CD4-positive, CD25-positive, alpha-beta regulatory T cell (primary cell): ENCODE measurements at regions not wholly inside any gene's neighbourhood (a gene's known extent, or its start where the extent isn't known, plus 50 kb on each side); places are given as distances from the start of the nearest gene placed in this dataset.
A peak's percentile ranks its signal among the peaks of the same experiment; 100 is the strongest.

Experiments
- ATAC-seq, 2 donors: fragments of 150-1000 bp; cut with Tn5 transposase; one replicate each; pipeline ENCODE4 v1.10.0; 2021; ENCODE audit warnings: low read depth in 2 of 2, moderate number of reproducible peaks in 2 of 2, moderate library complexity in 1 of 2
- DNase-seq, 3 donors: peaks; one replicate each; pipeline versions ENCODE4 v3.0.0 to v3.0.0-alpha.2; 2012 to 2022; ENCODE audit warnings: mixed read lengths in 1 of 3
- H3K27ac ChIP-seq: one replicate; pipeline ENCODE4 v1.7.0; 2013; ENCODE audit warnings: mild to moderate bottlenecking, low read length; ENCODE audit not compliant: insufficient read depth, poor library complexity, severe bottlenecking
- H3K27me3 ChIP-seq: one replicate; pipeline ENCODE4 v1.7.0; 2013; ENCODE audit warnings: low read length; ENCODE audit not compliant: control insufficient read depth, insufficient read depth
- H3K36me3 ChIP-seq: one replicate; pipeline ENCODE4 v1.7.0; 2013; ENCODE audit warnings: mild to moderate bottlenecking, low read length, moderate library complexity; ENCODE audit not compliant: control insufficient read depth, insufficient read depth
- H3K4me1 ChIP-seq: 2 replicates; pipeline ENCODE4 v1.7.0; 2013; ENCODE audit warnings: mild to moderate bottlenecking, low read length; ENCODE audit not compliant: insufficient read depth, control insufficient read depth, poor library complexity, severe bottlenecking
- H3K4me3 ChIP-seq: one replicate; pipeline ENCODE4 v1.7.0; 2013; ENCODE audit warnings: low read depth, mild to moderate bottlenecking, low read length, moderate library complexity
- H3K9me3 ChIP-seq, 2 experiments: 1 replicate in 1 of 2; 2 replicates in 1 of 2; pipeline ENCODE4 v1.7.0; 2013; ENCODE audit warnings: low read length in 2 of 2, mild to moderate bottlenecking in 1 of 2, moderate library complexity in 1 of 2; ENCODE audit not compliant: control insufficient read depth in 2 of 2
- H3K27ac Mint-ChIP-seq, 3 donors: one replicate each; pipeline ENCODE4 v1.8.0; 2020 to 2022; ENCODE audit warnings: mild to moderate bottlenecking in 3 of 3, mixed read lengths in 3 of 3, moderate library complexity in 2 of 3
- H3K27me3 Mint-ChIP-seq: one replicate; pipeline ENCODE4 v1.8.0; 2022; ENCODE audit warnings: mild to moderate bottlenecking, mixed read lengths
- H3K36me3 Mint-ChIP-seq: one replicate; pipeline ENCODE4 v1.8.0; 2020; ENCODE audit warnings: mixed read lengths
- H3K4me1 Mint-ChIP-seq, 4 donors: one replicate each; pipeline ENCODE4 v1.8.0; 2020 to 2022; ENCODE audit warnings: mixed read lengths in 4 of 4, mild to moderate bottlenecking in 1 of 4
- H3K4me3 Mint-ChIP-seq, 4 donors: one replicate each; pipeline ENCODE4 v1.8.0; 2020 to 2022; ENCODE audit warnings: mild to moderate bottlenecking in 4 of 4, mixed read lengths in 4 of 4, moderate library complexity in 3 of 4
- H3K9me3 Mint-ChIP-seq, 7 donors: one replicate each; pipeline ENCODE4 v1.8.0; 2020 to 2022; ENCODE audit warnings: mixed read lengths in 7 of 7, mild to moderate bottlenecking in 3 of 7, moderate library complexity in 2 of 7

DNA sequence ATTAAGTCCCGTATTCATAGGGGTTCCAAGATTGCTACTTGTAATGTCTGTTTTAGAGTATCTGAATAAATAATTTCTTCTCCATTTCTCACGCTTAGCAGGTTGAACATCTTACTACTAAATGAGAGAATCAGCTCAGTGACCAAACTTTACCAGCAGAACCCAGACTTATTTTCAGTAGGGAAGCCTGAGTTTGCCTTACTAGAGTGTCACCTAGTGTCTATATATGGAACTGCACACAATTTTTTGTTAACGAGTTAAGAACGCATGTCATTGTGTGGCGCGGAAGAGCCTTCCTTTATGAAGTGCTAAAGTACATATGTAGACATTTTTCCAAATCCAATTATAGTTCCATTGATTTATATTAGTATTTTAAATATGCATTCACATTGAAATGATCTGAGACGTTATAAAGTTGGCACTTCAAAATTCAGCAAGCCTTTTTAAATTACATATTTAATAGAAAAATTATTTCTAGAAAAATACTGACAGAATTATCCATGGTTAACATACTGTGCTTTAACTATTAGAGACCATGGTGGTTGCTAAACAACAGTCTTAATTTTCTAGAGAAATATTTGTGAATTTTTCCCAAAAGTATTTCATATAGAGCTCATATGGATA is 88.3 kb downstream of the RPS29 start:
- H3K36me3 ChIP-seq: no peaks in the 10 kb centered on the region
- Mint-ChIP-seq H3K27ac (no peak overlapping the region), H3K36me3 (no peaks in the 10 kb centered on the region), H3K4me3 (no peak overlapping the region), H3K9me3 (no peaks in the 10 kb centered on the region), H3K27me3 (peaks cover 21% of the 10 kb centered on the region), H3K4me1 (no peaks in the 10 kb centered on the region)
- H3K27ac ChIP-seq: no peak overlapping the region
- H3K4me3 ChIP-seq: no peak overlapping the region
- DNase-seq (peak in 2 of 3 donors; percentile 48 to 77), ATAC-seq (peak in 1 of 2 donors; percentile 52)
- H3K9me3 ChIP-seq: no peaks in the 10 kb centered on the region
- peaks cover 11% of the 10 kb centered on the region for H3K27me3 ChIP-seq
- no peaks in the 10 kb centered on the region for H3K4me1 ChIP-seq

DNA sequence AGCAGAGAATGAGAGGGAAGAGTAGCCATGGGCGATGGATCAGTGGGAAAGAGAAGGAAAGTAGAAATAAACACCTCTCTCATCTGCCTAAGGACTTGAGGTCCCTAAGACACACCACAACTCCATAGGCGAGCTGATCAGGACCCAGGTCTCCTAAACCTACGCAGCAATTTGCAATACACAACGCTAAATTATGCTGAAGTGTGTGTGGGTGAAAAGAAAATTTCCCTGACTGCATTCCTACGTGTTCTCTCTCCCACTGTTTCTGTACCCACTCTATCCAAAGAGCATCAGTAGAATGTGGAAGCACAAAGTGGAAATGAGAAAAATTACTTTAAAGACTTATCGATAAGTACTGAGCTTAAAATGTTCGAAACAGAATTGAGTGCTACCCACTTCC is 88.9 kb downstream of the RPS29 start:
- H3K27me3 ChIP-seq: peaks cover 11% of the 10 kb centered on the region
- Mint-ChIP-seq H3K4me3 (no peak overlapping the region), H3K9me3 (no peaks in the 10 kb centered on the region), H3K36me3 (no peaks in the 10 kb centered on the region), H3K27ac (no peak overlapping the region), H3K27me3 (peaks cover 21% of the 10 kb centered on the region), H3K4me1 (no peaks in the 10 kb centered on the region)
- no peaks in the 10 kb centered on the region for H3K36me3 ChIP-seq
- no peak overlapping the region for H3K27ac ChIP-seq
- no peak overlapping the region for H3K4me3 ChIP-seq
- H3K9me3 ChIP-seq: no peaks in the 10 kb centered on the region
- no peaks in the 10 kb centered on the region for H3K4me1 ChIP-seq
- DNase-seq (no peak), ATAC-seq (no peak)

DNA sequence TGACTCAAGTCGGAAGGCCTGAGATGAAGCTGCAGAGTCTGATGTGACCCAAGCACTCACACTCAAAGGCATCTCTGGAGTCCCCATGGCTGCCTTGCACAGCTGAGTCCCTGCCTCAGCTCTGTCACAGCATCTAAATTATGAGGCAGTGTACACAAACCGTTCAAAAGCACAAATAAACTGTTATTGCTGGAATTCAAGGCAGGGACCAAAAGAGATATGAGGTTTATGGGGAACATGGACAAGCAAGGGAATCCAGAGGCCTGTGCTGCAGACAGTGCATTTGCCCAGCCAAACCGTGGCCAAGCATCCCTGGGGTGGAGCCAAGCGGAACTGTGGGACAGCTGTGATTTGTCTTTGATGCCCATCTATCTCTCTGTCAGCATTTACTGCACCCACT is 91.3 kb downstream of the RPS29 start:
- Histone ChIP-seq H3K27ac (no peak overlapping the region), H3K27me3 (peaks cover 5% of the 10 kb centered on the region), H3K9me3 (no peaks in the 10 kb centered on the region), H3K4me3 (no peak overlapping the region), H3K36me3 (no peaks in the 10 kb centered on the region), H3K4me1 (no peaks in the 10 kb centered on the region)
- DNase-seq (no peak), ATAC-seq (no peak)
- Mint-ChIP-seq H3K36me3 (no peaks in the 10 kb centered on the region), H3K9me3 (no peaks in the 10 kb centered on the region), H3K27me3 (peaks cover 22% of the 10 kb centered on the region), H3K4me1 (no peaks in the 10 kb centered on the region), H3K27ac (no peak overlapping the region), H3K4me3 (no peak overlapping the region)

DNA sequence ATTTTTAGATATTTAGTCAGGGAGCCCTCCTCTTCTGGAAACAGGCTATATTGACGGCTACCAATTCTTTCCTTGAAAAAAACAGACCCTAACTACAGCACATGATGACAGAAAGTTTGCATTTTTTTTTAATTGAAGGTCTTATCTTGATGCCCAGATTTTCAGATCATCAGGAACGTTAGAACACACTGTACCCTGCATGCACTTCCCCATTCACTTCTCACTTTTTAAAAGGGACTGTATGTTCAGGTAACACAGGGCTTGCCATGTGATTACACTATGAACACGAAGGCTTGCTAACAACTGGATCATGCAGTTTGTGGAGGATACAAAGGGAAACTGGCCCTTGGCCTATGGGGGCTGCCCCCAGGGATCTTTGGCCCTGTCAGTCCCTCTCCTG is 92.6 kb downstream of the RPS29 start:
- no peak overlapping the region for H3K27ac Mint-ChIP-seq
- ATAC-seq (no peak), DNase-seq (no peak)
- no peaks in the 10 kb centered on the region for H3K9me3 ChIP-seq
- H3K36me3 ChIP-seq: no peaks in the 10 kb centered on the region
- H3K4me1 ChIP-seq: no peaks in the 10 kb centered on the region
- peaks cover 5% of the 10 kb centered on the region for H3K27me3 ChIP-seq
- no peaks in the 10 kb centered on the region for H3K4me1 Mint-ChIP-seq
- no peaks in the 10 kb centered on the region for H3K9me3 Mint-ChIP-seq
- H3K4me3 Mint-ChIP-seq: no peak overlapping the region
- no peaks in the 10 kb centered on the region for H3K36me3 Mint-ChIP-seq
- H3K4me3 ChIP-seq: no peak overlapping the region
- peaks cover 20% of the 10 kb centered on the region for H3K27me3 Mint-ChIP-seq
- no peak overlapping the region for H3K27ac ChIP-seq

DNA sequence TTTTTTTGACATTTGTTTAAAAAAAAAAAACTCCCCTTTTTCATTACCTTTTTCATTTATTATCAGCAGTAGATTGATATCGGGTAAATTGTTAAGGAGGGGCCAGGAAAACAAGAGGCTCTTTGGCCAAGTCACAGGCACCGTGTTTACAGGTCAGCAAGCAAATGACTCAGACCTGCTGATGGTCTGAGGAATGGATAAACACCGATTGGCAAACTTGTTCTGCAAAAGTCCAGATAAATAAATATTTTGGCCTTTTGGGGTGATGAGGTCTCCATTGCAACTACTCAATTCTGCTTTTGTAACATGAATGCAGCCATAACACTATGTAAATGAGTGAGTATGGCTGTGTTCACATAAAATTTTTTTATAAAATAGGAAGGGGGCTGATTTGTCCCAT is 94.0 kb downstream of the RPS29 start:
- Histone ChIP-seq H3K4me1 (no peaks in the 10 kb centered on the region), H3K9me3 (no peaks in the 10 kb centered on the region), H3K27ac (no peak overlapping the region), H3K4me3 (no peak overlapping the region), H3K36me3 (no peaks in the 10 kb centered on the region), H3K27me3 (peaks cover 2% of the 10 kb centered on the region)
- H3K27me3 Mint-ChIP-seq: peaks cover 17% of the 10 kb centered on the region
- no peak overlapping the region for H3K4me3 Mint-ChIP-seq
- no peaks in the 10 kb centered on the region for H3K4me1 Mint-ChIP-seq
- H3K36me3 Mint-ChIP-seq: no peaks in the 10 kb centered on the region
- H3K9me3 Mint-ChIP-seq: no peaks in the 10 kb centered on the region
- ATAC-seq (no peak), DNase-seq (no peak)
- H3K27ac Mint-ChIP-seq: no peak overlapping the region

DNA sequence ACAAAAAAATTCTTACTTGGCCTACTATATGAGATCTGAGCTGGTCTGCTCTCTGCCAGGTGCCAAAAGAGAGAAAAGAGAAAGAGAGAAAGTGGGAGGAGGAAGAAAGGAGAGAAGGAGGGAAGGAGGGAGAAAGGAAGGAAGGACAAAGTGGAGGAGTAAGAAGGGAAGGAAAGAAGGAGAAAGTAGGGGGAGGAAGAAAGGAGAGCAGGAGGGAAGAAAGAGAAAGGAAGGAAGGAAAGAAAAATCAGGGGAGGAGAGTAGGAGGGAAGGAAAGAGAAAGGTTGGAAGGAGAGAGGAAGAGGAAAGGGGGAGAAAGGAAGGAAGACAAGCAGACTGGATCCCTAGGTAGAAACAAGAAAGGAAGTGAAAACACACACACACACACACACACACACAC is 96.8 kb downstream of the RPS29 start:
- peaks cover 31% of the 10 kb centered on the region for H3K27me3 Mint-ChIP-seq
- H3K4me3 ChIP-seq: no peak overlapping the region
- no peak overlapping the region for H3K27ac ChIP-seq
- H3K27me3 ChIP-seq: peaks cover 5% of the 10 kb centered on the region
- no peak overlapping the region for H3K4me3 Mint-ChIP-seq
- H3K4me1 ChIP-seq: no peaks in the 10 kb centered on the region
- H3K36me3 ChIP-seq: no peaks in the 10 kb centered on the region
- H3K27ac Mint-ChIP-seq: no peak overlapping the region
- DNase-seq: no peak
- ATAC-seq: no peak
- no peaks in the 10 kb centered on the region for H3K9me3 ChIP-seq
- no peaks in the 10 kb centered on the region for H3K36me3 Mint-ChIP-seq
- no peaks in the 10 kb centered on the region for H3K9me3 Mint-ChIP-seq
- H3K4me1 Mint-ChIP-seq: no peaks in the 10 kb centered on the region

DNA sequence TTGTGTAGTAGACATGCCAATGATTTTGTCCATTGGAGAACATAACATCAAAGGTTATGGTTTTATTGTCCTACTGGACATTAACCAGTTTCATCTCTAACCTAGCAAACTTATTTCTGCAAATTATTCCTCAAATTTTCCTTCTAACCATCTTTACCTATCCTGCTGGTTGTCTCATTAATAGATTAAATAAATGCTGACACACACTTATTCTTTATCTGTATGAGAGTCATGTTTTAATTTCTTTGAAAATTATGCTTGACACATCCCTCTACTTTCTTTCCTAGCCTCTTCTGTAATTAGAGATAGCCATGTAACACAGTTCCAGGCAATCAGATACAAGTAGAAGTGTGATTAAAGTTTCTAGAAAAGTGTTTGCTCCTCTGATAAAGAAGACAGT is 98.9 kb downstream of the RPS29 start:
- Histone ChIP-seq H3K9me3 (no peaks in the 10 kb centered on the region), H3K4me3 (no peak overlapping the region), H3K36me3 (no peaks in the 10 kb centered on the region), H3K4me1 (no peaks in the 10 kb centered on the region), H3K27me3 (peaks cover 10% of the 10 kb centered on the region), H3K27ac (no peak overlapping the region)
- no peaks in the 10 kb centered on the region for H3K36me3 Mint-ChIP-seq
- H3K4me1 Mint-ChIP-seq: no peaks in the 10 kb centered on the region
- H3K9me3 Mint-ChIP-seq: no peaks in the 10 kb centered on the region
- H3K4me3 Mint-ChIP-seq: no peak overlapping the region
- ATAC-seq (no peak), DNase-seq (no peak)
- no peak overlapping the region for H3K27ac Mint-ChIP-seq
- H3K27me3 Mint-ChIP-seq: peaks cover 25% of the 10 kb centered on the region

DNA sequence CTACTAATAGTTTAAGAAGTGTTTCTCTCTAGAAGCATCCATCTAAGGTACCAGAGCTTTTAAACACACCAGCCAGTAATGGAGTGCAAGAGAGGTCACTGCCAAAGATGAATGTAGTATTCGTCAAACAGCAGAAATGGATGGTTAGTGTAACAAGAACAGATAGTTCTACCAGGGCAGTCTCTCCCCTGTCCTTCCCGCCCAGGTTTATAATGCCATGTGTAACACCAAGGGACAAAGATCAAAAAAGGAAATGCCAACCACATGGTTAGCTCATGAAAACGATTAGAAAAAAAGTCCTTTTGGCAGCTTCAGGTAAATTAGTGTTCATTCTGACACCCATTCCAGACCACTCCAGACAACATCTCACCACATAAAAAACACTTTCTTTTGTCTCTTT is 100.9 kb downstream of the RPS29 start:
- H3K27me3 ChIP-seq: peaks cover 10% of the 10 kb centered on the region
- ATAC-seq: no peak
- no peaks in the 10 kb centered on the region for H3K36me3 ChIP-seq
- H3K4me3 Mint-ChIP-seq: no peak overlapping the region
- peaks cover 24% of the 10 kb centered on the region for H3K27me3 Mint-ChIP-seq
- H3K27ac ChIP-seq: no peak overlapping the region
- H3K4me1 Mint-ChIP-seq: no peaks in the 10 kb centered on the region
- no peaks in the 10 kb centered on the region for H3K36me3 Mint-ChIP-seq
- H3K4me1 ChIP-seq: no peaks in the 10 kb centered on the region
- H3K27ac Mint-ChIP-seq: no peak overlapping the region
- no peak for DNase-seq
- peaks cover 0 to 4% of the 10 kb centered on the region in 2 experiments for H3K9me3 ChIP-seq
- no peak overlapping the region for H3K4me3 ChIP-seq
- H3K9me3 Mint-ChIP-seq: peaks cover 0 to 4% (median 0%) of the 10 kb centered on the region in 7 donors
